GM21576 (cell line): ENCODE measurements at regions not wholly inside any gene's neighbourhood (a gene's known extent, or its start where the extent isn't known, plus 50 kb on each side); places are given as distances from the start of the nearest gene placed in this dataset.

Experiments
- ATAC-seq: cut with Tn5 transposase; IDR thresholded peaks from one replicate; pipeline ENCODE4 v1.9.1; 2021; ENCODE audit warnings: mild to moderate bottlenecking, moderate library complexity; ENCODE audit not compliant: unreplicated experiment

DNA sequence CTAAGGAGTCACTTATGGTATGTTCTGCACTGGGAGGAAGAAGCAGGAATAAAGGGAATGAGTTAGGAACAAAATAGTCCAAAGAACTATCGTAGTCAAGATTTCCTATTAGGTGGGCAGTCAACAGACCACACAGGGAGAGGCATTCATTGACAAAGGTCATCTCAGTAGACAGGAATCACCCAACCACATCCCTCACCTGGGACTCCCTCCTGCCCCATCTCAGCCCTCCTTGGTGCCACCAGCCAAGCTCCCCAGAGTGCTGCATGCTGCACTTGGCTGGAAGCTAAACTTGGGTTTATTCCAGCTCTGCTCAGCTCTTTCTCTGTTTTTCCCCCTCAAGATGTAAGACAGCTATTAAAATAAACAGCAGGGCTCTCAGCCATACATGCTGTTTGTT is 72.3 kb upstream of the CTNNB1 start:
- ATAC-seq, result no peak

DNA sequence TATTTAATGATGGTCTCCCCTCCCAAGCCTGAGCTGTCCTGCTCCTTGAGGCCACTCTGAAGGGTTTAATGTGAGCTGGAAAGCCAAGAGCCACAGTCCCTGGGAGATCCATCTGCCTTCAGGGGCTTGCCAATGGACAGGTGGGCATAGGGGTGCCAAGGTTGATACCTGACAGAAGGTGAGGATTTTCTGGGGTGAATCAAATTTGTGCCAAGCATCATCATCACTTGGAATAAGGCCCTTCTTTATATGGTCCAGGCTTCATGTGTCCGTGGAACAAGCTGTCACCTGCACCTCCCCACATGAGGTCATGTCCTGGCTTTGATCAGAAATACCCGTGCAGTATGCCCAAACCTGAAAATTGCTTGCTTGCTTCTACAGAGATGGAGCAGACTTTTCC is 71.9 kb upstream of the CTNNB1 start:
- no peak for ATAC-seq

DNA sequence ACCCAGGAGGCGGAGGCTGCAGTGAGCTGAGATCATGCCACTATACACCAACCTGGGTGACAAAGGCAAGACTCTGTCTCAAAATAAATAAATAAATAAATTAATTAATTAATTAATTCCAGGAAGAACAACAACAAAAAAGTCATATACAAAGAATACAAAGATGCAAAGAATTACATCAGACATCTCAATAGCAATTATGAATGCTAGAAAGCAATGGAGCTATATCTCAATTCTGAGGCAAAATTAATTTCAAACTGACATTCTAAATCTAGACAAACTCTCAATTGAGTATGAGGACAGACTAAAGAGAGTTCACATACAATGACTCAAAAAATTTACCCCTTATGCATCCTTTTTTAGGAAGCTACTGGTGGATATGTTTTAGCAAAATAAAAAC is 69.6 kb upstream of the CTNNB1 start:
- ATAC-seq, result no peak

DNA sequence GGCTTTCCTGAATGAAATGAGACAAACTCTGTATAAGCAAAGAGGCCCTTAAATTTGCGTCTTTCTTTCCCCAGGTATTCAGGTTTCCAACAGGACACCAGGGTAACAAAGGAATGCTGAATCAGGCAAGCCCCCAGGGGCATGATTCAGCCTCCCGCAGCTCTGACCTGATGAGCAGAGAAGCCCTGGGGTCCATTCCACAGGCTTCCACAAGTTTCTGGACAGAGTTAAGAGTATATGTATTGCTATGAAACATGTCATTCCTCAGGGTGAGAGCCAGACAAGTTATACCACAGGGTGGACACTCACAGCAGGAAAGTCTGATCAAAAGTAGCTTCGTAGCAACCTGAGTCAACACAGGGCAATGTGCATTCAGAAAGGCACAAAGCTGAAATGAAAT is 68.1 kb upstream of the CTNNB1 start:
- no peak for ATAC-seq

DNA sequence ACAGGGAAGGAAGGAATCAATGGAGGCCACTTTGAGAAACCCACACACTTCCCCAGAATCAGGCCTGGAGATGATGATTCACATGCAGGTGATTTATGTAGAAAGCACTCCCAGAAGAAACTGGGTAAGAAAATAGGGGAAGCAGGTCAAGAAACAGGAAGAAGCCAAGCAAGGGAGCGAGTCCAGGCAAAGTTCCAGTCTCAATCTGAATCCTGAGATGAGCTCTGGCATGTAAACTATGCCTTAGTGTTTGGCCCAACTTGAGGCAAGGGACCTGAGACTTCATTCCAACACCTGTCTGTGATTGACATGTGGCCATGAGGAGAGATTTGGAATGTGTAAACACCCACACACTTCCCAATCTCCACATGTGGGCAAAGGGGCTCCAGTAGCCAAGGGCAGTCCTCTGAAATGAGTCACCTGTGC is 61.6 kb upstream of the CTNNB1 start:
- ATAC-seq, result no peak

DNA sequence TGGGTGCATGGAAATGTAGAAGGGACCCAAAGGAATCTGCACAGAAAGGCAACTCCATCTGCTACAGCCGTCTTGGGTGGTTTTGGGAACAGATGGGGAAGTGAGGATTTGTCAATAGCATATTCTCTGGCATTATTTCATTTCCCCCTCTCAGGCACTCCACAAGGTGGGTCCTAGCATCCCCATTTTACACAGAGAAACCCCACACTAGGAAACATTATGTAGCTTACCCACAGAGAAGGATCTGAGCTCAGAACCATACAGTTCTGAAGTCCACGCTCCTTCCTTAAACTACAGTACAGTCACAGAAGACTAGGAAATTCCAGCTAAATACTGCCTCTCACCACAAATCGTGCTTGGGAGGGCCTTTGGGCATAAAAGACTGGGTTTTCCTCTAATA is 61.2 kb upstream of the CTNNB1 start:
- ATAC-seq, result no peak

DNA sequence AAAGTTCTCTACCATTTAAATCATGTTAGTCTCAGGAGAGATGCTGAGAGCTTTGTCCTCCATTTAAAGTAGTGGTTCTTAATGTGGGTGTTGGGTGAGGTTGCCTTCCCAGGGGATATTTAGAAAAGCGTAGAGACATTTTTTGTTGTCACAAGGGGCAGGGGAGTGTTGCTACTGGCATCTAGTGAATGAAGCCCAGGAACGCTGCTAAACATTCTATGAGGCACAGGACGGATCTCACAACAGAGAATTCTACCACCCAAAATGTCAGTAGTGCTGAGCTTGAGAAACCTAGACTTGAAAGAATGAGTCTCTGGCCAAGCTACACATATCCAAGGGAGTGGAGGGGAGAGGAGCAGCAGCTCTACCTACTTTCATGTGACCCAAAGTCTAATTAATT is 60.7 kb upstream of the CTNNB1 start:
- ATAC-seq, result no peak

DNA sequence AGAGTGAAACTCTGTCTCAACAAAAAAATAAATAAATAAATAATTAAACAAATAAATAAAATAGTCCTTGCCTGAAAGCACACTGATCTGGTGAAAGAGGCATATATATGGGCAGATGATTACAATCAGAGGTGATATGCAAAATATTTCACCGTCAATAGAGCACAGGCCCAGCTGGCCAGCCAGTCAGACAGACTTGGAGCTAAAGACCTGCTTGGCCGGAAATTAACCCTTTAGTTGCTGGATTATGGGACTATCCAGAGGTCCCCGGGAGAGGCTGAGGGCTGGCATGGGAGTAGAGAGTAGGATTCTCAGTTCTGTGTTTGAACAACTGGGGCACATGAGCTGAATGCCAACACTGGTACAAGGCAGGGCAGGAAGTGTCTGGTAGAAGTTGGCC is 59.1 kb upstream of the CTNNB1 start:
- no peak for ATAC-seq

DNA sequence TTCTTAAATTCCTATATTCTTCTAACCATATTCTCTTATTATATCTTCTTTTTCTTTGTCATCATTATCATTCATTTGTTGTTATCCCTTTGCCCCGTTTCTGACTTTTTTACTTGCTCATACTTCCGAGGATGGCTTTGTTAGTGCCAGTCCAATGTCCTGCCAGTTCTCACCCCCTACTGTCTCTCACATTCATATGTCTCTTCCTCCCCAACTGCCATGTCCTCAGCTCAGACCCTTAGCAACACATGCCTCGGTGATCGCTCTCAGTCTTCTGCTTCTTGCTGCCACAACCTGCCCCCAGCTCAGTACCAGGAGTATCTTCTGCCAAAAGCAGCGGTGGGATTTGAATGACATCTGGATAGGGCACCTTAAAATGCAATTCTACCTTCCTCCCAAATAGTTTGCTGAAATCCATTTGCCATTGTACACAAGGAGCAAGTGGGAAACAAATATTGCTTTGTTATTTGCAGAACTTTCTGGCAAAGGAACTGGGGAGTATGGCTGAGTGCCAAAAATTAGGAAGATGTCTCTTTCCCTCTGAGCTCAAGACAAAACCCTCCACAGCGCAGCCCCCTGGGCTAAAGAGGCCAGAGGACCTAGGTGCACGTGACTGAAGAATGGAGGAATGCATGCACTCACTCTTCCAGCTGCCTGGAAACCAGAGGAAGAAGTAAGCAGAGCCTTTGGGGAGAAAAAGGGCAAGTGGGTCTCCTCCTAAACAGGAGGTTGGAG is 57.7 kb upstream of the CTNNB1 start:
- no peak for ATAC-seq

DNA sequence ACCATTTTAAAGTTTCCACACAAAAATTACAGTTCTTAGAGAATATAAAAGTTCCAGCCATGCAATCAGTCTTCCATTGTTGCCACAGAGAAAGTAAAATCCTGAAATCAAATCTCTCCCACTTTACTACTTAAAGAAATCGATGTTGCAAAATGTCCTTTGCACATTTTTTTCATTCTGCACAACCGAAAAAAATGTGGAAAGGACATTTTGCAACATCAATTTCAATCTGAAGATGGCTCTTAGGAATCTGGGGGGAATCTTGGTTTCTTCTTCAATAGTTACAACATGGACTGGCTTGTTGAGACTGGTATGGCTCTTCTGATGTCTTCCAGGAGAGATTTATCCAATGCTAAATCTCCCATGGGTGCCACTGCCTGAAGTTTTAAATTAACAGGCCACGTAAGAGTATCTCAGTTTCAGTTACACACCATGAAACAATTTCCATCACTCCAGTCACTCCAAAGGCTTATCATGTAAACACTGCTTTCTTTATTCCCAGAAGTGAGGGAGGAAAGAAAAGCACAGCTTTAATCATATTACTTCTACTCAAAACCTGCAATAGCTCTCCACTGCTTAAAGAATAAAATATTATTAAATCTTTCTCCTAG is 55.8 kb upstream of the CTNNB1 start:
- no peak for ATAC-seq

DNA sequence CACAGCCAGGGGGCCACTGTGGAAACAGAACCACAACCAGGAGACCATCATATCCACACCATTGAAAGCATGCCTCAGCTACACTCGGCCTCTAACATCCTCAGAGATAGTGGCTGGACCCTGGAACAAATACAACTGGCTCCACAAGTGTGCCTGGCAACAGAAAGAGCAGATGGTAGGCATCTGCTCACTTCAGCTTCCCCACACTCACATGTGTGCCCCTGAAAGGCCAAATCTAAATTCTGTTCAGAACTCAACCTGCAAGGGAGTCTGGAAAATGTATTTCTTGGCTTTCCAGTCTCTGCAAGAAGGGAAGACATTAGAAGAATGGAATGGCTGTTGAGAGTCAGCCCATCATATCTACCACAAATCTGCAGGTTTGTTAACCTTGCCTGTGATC is 54.7 kb upstream of the CTNNB1 start:
- no peak for ATAC-seq

DNA sequence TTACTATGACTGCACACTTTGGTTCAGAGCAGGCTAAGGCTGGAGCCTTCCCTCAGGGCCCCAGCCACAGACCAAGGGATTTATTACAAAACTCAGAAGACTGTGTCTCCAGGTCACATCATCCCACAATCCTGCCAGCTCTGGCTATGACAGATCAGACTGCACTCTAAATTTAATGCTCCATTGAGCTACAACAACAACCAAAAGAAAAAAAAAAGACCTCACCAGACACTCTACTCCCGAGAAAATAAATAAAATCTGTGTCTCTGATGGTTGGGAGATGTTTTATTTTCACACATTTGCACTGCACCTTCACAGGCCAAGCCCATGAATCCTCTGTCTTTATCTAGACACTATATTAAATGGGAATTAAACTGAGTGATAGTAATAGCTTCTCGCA is 50.8 kb upstream of the CTNNB1 start:
- no peak for ATAC-seq

DNA sequence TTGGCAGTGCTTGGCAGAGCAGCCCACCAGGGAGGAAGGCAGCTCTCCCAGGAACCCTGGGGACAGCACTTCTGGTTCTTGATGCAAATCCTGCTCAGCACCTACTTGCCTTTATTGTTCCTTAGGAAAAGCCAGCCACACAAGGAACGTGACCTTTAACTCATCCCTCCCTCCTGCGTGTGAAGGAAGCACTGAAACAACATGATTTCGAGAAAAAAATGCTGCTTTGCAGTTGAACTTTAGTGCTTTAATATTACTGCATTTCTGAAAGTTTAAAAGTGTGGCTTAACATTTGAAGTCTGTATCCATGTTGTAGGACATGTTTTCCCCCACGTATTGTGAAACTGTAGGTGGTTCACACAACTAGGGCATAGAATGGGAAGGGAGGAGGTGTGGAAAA is 50.4 kb upstream of the CTNNB1 start:
- ATAC-seq, result no peak
